HepG2 (cell line): ENCODE measurements at regions not wholly inside any gene's neighbourhood (a gene's known extent, or its start where the extent isn't known, plus 50 kb on each side); places are given as distances from the start of the nearest gene placed in this dataset.

Experiments
- CEBPB ChIP-seq: IDR thresholded peaks from 2 replicates; pipeline ENCODE4 v1.6.1; 2011; ENCODE audit warnings: low read depth, low read length, improper control_type of control experiment, borderline replicate concordance
- IRF1 ChIP-seq: sonication (generic); formaldehyde crosslinking; IDR thresholded peaks from 2 replicates; pipeline ENCODE4 v1.4.0; 2020; ENCODE audit warnings: low read depth, mild to moderate bottlenecking, missing genetic modification reagents
- MAZ ChIP-seq, 2 experiments: sonication (generic) in 1 of 2; formaldehyde crosslinking in 1 of 2; IDR thresholded peaks; 2 replicates each; pipeline versions ENCODE4 v1.5.0 to v1.6.1; 2012 to 2020; ENCODE audit warnings: low read depth in 2 of 2, mild to moderate bottlenecking in 2 of 2, borderline replicate concordance in 1 of 2, improper control_type of control experiment in 1 of 2, low read length in 1 of 2, missing genetic modification reagents in 1 of 2, moderate library complexity in 1 of 2
- PRPF4 ChIP-seq: fragments of 200-400 bp; formaldehyde crosslinking; IDR thresholded peaks from 2 replicates; pipeline ENCODE4 v1.6.1; 2016; ENCODE audit warnings: low read length, low read depth; ENCODE audit not compliant: poor library complexity, severe bottlenecking
- USF2 ChIP-seq, 2 experiments: sonication (generic) in 1 of 2; formaldehyde crosslinking in 1 of 2; IDR thresholded peaks; 2 replicates each; pipeline versions ENCODE4 v1.5.1 to v1.6.1; 2011 to 2020; ENCODE audit warnings: borderline replicate concordance in 1 of 2, low read depth in 1 of 2, low read length in 1 of 2, mild to moderate bottlenecking in 1 of 2, missing genetic modification reagents in 1 of 2, moderate library complexity in 1 of 2
- ZBTB42 ChIP-seq: sonication (generic); formaldehyde crosslinking; IDR thresholded peaks from 2 replicates; pipeline ENCODE4 v1.5.0; 2020; ENCODE audit warnings: mild to moderate bottlenecking, missing genetic modification reagents
- ZNF12 ChIP-seq: sonication (generic); formaldehyde crosslinking; IDR thresholded peaks from 2 replicates; pipeline ENCODE4 v1.5.0; 2020; ENCODE audit warnings: missing genetic modification reagents
- TF ChIP-seq, protein P1 (sequence below): sonication (generic); formaldehyde crosslinking; IDR thresholded peaks from 2 replicates; pipeline ENCODE4 v1.5.0; 2020; ENCODE audit warnings: mild to moderate bottlenecking, missing genetic modification reagents, moderate library complexity
- TF ChIP-seq, protein P2 (sequence below): sonication (generic); formaldehyde crosslinking; IDR thresholded peaks from 2 replicates; pipeline ENCODE4 v1.5.1; 2020; ENCODE audit warnings: mild to moderate bottlenecking, missing genetic modification reagents

DNA sequence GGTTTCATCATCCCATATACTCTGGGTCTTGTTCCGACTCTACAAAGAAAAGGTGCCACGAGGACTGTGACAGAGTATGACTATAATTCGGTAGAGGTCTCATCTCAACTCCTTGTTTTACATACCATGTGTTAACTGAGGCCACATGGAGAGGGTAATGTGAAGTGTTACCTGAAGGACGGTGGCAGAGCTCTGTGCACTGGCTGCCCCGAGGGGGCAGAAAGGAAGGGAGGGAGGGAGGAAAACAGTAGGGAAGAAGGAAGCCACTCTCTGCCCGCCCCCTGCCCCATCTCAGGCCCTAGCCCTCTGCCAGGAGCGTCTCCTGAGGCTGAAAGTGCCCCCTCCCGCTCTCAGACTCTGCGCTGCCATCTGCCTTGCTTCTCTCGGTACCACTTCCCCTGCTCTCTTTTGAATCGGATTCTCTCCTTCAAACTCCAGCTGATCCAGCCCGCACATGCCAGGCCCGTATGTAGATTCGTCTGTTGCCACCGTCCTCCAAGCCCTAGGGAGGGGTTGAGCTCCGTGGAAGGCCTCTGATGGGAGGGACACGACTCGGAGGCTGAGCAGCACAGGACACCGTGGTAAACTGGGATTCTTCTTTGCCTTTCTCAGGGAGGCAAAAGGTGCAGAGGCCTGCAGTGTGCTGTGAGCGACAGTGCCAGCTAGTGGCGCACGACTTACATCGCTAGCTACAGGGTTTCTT, 70.5 kb upstream of the ATP10A start:
- TF ChIP-seq, protein P1, sequence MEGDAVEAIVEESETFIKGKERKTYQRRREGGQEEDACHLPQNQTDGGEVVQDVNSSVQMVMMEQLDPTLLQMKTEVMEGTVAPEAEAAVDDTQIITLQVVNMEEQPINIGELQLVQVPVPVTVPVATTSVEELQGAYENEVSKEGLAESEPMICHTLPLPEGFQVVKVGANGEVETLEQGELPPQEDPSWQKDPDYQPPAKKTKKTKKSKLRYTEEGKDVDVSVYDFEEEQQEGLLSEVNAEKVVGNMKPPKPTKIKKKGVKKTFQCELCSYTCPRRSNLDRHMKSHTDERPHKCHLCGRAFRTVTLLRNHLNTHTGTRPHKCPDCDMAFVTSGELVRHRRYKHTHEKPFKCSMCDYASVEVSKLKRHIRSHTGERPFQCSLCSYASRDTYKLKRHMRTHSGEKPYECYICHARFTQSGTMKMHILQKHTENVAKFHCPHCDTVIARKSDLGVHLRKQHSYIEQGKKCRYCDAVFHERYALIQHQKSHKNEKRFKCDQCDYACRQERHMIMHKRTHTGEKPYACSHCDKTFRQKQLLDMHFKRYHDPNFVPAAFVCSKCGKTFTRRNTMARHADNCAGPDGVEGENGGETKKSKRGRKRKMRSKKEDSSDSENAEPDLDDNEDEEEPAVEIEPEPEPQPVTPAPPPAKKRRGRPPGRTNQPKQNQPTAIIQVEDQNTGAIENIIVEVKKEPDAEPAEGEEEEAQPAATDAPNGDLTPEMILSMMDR (CRISPR knock-in tag), result peak; percentile 75
- TF ChIP-seq ZBTB42 (CRISPR knock-in tag), result no peak
- TF ChIP-seq IRF1, result no peak
- no peak for TF ChIP-seq ZNF12 (CRISPR knock-in tag)
- TF ChIP-seq CEBPB, result no peak
- no peak for TF ChIP-seq USF2 (IDR thresholded peaks at IDR 0.05; ENCODE audit: low read depth, low read length)
- no peak for TF ChIP-seq USF2 (CRISPR knock-in tag; IDR thresholded peaks at IDR 0.05; ENCODE audit: borderline replicate concordance)
- TF ChIP-seq MAZ (IDR thresholded peaks at IDR 0.05; ENCODE audit: borderline replicate concordance, low read depth, low read length), result no peak
- TF ChIP-seq MAZ (CRISPR knock-in tag; IDR thresholded peaks at IDR 0.05; ENCODE audit: low read depth), result no peak
- TF ChIP-seq, protein P2, sequence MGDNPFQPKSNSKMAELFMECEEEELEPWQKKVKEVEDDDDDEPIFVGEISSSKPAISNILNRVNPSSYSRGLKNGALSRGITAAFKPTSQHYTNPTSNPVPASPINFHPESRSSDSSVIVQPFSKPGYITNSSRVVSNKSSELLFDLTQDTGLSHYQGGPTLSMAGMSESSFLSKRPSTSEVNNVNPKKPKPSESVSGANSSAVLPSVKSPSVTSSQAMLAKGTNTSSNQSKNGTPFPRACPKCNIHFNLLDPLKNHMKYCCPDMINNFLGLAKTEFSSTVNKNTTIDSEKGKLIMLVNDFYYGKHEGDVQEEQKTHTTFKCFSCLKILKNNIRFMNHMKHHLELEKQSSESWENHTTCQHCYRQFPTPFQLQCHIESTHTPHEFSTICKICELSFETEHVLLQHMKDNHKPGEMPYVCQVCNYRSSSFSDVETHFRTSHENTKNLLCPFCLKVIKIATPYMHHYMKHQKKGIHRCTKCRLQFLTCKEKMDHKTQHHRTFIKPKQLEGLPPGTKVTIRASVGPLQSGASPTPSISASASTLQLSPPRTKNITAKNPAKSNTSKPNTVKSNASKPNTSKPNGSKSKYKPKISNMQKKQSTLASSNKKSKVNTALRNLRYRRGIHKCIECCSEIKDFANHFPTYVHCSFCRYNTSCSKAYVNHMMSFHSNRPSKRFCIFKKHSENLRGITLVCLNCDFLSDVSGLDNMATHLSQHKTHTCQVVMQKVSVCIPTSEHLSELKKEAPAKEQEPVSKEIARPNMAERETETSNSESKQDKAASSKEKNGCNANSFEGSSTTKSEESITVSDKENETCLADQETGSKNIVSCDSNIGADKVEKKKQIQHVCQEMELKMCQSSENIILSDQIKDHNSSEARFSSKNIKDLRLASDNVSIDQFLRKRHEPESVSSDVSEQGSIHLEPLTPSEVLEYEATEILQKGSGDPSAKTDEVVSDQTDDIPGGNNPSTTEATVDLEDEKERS (CRISPR knock-in tag), result no peak
- no peak for TF ChIP-seq PRPF4
